ENCODE measurements at regions not wholly inside any gene's neighbourhood (a gene's known extent, or its start where the extent isn't known, plus 50 kb on each side); places are given as distances from the start of the nearest gene placed in this dataset.

DNA sequence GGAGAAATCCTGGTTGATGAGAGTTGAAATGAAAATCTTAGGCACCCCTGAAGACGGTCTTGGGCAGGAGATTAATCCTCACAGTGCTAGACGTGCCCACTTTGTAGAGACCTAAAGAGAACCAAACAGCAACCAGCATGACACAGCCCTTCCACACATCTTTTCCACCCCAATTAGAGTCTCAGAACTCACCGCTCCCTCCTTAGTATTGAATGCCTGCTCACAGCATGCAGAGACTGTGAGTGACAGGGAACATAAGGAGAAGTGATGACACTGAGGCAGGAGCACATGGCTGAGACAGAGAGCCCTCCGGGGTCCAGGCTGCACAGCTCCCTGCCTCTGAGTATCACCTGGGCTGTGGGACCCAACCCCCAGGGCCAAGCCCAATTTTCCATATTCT lies 367.6 kb downstream of the EIPR1 start:
- TF ChIP-seq, protein P1, sequence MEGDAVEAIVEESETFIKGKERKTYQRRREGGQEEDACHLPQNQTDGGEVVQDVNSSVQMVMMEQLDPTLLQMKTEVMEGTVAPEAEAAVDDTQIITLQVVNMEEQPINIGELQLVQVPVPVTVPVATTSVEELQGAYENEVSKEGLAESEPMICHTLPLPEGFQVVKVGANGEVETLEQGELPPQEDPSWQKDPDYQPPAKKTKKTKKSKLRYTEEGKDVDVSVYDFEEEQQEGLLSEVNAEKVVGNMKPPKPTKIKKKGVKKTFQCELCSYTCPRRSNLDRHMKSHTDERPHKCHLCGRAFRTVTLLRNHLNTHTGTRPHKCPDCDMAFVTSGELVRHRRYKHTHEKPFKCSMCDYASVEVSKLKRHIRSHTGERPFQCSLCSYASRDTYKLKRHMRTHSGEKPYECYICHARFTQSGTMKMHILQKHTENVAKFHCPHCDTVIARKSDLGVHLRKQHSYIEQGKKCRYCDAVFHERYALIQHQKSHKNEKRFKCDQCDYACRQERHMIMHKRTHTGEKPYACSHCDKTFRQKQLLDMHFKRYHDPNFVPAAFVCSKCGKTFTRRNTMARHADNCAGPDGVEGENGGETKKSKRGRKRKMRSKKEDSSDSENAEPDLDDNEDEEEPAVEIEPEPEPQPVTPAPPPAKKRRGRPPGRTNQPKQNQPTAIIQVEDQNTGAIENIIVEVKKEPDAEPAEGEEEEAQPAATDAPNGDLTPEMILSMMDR (IDR thresholded peaks at IDR 0.05): no peak
- TF ChIP-seq POLR2A (IDR thresholded peaks at IDR 0.05): no peak
- no peak for TF ChIP-seq POLR2AphosphoS5 (IDR thresholded peaks at IDR 0.05)
